Activated CD8-positive, alpha-beta T cell treated with anti-CD3 and anti-CD28 coated beads for 36 hours (primary cell): ENCODE measurements at regions not wholly inside any gene's neighbourhood (a gene's known extent, or its start where the extent isn't known, plus 50 kb on each side); places are given as distances from the start of the nearest gene placed in this dataset.

ENCODE experiments used
- ATAC-seq: fragments of 200-7000 bp; cut with Tn5 transposase; one replicate; pipeline ENCODE4 v1.10.0; 2021; ENCODE audit warnings: mild to moderate bottlenecking, moderate library complexity
- CTCF ChIA-PET: fragments of 350-600 bp; sonication (Branson Sonifier 250); formaldehyde crosslinking; loops from one replicate; lab custom pipeline; 2021; ENCODE audit warnings: antibody characterized with exemption; lab: Charles Lee
- POLR2A ChIA-PET: fragments of 350-600 bp; sonication (Branson Sonifier 250); formaldehyde crosslinking; loops from one replicate; lab custom pipeline; 2021; ENCODE audit warnings: antibody characterized with exemption; lab: Charles Lee
- DNase-seq: peaks from one replicate; pipeline ENCODE4 v3.0.0-alpha.2; 2020
- H3K27ac Mint-ChIP-seq: one replicate; pipeline ENCODE4 v1.8.0; 2021; ENCODE audit warnings: mild to moderate bottlenecking, mixed read lengths
- H3K27me3 Mint-ChIP-seq: one replicate; pipeline ENCODE4 v1.8.0; 2021; ENCODE audit warnings: mixed read lengths
- H3K36me3 Mint-ChIP-seq: one replicate; pipeline ENCODE4 v1.8.0; 2021; ENCODE audit warnings: low read depth, mixed read lengths
- H3K4me1 Mint-ChIP-seq: one replicate; pipeline ENCODE4 v1.8.0; 2021; ENCODE audit warnings: low read depth, mixed read lengths
- H3K4me3 Mint-ChIP-seq: one replicate; pipeline ENCODE4 v1.8.0; 2021; ENCODE audit warnings: mild to moderate bottlenecking, moderate library complexity, mixed read lengths
- H3K9me3 Mint-ChIP-seq: one replicate; pipeline ENCODE4 v1.8.0; 2021; ENCODE audit warnings: mixed read lengths
- intact Hi-C: fragments of 100-400 bp; cut with micrococcal nuclease; formaldehyde crosslinking; loops from one replicate; pipeline ENCODE4 v1.10.0; 2022
- TF ChIP-seq, protein P1 (sequence below): fragments of 200-600 bp; IDR thresholded peaks from one replicate; pipeline ENCODE4 v1.8.0; 2022; ENCODE audit warnings: antibody characterized with exemption, mild to moderate bottlenecking

DNA sequence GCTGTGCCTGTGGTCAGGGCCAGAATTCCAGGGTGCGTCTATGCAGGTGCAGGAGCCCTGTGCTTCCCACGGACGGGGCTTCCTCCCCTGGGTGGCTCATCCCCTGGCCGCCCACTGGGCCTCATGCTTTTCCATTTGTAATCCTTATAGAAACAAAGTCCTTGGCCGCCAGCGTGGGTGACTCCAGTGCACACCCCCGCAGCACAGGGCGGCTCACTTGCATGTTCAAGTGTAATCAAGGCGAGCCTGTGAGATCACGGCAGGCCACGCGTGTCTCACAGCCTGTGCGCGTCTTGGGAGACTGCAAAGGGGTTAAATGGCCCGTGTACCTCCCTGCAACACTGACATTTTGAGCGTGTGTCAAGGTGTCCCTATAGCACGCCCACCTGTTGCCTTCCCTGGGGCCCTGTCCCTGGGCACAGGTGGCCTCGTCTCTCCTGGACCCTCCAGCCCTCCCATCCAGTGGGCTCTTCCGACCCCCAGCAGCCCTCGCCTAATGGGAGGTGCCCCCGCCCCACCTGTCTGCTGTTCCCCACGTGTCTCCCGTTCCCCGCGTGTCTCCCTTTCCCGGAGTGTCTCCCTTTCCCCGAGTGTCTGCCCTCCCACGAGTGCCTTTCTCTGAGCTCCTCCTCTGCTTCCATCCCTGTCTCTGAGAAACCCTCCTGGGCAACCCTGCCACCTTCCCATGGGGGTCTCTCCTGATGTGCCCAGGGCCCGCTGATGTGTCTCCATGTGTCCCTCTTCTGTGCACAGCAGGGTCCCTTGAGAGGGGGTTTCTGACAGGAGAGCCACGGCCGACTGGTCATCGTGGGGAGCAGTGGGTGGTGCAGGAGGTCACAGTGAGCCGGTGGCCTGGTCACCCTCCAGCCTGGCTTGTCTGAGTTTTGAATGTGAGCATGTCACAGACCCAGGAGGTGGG, 1215.3 kb downstream of the BRD1 start:
- Mint-ChIP-seq H3K4me1 (no peaks in the 10 kb centered on the region), H3K27ac (no peak overlapping the region), H3K36me3 (no peaks in the 10 kb centered on the region), H3K4me3 (no peak overlapping the region), H3K9me3 (peaks cover 7% of the 10 kb centered on the region), H3K27me3 (no peaks in the 10 kb centered on the region)
- ATAC-seq (no peak), DNase-seq (no peak)
- TF ChIP-seq, protein P1, sequence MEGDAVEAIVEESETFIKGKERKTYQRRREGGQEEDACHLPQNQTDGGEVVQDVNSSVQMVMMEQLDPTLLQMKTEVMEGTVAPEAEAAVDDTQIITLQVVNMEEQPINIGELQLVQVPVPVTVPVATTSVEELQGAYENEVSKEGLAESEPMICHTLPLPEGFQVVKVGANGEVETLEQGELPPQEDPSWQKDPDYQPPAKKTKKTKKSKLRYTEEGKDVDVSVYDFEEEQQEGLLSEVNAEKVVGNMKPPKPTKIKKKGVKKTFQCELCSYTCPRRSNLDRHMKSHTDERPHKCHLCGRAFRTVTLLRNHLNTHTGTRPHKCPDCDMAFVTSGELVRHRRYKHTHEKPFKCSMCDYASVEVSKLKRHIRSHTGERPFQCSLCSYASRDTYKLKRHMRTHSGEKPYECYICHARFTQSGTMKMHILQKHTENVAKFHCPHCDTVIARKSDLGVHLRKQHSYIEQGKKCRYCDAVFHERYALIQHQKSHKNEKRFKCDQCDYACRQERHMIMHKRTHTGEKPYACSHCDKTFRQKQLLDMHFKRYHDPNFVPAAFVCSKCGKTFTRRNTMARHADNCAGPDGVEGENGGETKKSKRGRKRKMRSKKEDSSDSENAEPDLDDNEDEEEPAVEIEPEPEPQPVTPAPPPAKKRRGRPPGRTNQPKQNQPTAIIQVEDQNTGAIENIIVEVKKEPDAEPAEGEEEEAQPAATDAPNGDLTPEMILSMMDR, result no peak
- POLR2A ChIA-PET, result no interaction called here
- CTCF ChIA-PET, result no interaction called here
- intact Hi-C loops, result no loop called here

DNA sequence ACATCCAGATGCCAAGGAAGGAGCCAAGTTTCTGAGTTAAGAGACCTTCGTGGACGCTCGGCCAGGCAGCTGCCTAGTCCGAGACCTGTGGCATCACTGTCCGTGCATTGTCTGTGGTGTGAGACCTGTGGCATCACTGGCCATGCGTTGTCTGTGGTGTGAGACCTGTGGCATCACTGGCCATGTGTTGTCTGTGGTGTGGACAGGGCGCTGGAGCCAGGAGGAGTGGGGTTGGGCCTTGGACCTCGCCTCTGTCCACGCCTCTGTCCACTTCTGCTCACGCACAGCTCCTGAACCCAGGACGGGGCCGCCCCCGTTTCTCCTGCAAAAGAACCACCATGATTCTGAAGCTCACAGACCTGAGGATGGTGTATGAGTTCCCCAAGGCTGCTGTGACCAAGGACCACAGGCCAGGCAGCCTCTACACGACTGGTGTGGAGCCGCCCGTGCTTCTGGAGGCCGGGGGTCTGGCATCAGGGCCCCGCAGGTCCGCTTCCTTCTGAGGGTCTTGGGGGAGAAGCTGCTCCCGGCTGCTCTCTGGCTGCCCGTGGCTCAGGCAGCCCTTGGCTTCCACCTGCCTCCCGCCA, 1218.3 kb downstream of the BRD1 start:
- Mint-ChIP-seq H3K27ac (no peak overlapping the region), H3K36me3 (no peaks in the 10 kb centered on the region), H3K4me1 (no peaks in the 10 kb centered on the region), H3K9me3 (peaks cover 13% of the 10 kb centered on the region), H3K27me3 (no peaks in the 10 kb centered on the region), H3K4me3 (no peak overlapping the region)
- ChIA-PET CTCF (no interaction called here), POLR2A (no interaction called here)
- DNase-seq (no peak), ATAC-seq (no peak)
- TF ChIP-seq, protein P1, result no peak
- intact Hi-C loops, result no loop called here

DNA sequence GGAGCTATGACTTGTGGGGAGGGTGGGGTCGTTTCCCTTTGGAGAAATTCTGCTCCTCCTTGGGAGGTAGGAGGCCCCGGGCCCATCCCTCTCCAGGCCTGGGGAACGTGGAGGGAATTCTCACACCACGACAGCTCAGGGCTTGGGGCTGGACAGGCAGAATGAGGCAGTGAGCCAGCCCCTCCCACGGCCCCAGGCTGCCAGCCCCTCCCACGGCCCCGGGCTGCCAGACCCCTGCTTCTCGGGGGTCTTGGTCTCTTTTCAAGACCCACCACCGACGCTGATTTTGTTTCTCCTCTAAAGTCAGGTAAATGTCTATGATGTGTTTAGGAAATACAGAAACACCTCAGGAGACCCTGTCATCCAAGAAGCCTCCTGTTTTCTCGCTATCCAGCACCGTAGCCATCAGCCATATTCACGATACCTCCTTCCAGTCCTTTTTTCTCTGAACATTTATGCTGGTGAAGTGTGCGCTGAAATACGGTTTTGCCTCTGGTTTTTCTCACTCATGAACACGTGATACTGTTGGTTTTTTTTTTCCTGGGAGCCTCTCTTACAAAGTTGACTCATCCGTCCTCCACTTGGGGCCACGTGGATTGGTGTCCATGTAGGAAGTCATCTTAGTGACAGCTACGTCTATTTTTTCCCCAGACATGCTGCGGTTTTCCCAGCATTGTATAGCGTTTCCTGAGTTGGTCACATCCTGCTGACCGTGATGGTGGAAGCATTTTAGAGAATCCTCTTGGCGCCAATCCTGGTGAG, 1219.6 kb downstream of the BRD1 start:
- ChIA-PET CTCF (no interaction called here), POLR2A (no interaction called here)
- TF ChIP-seq, protein P1, result no peak
- no peaks in the 10 kb centered on the region for H3K27me3 Mint-ChIP-seq
- no peaks in the 10 kb centered on the region for H3K4me1 Mint-ChIP-seq
- no peak overlapping the region for H3K4me3 Mint-ChIP-seq
- no peaks in the 10 kb centered on the region for H3K36me3 Mint-ChIP-seq
- DNase-seq (no peak), ATAC-seq (no peak)
- H3K27ac Mint-ChIP-seq, result no peak overlapping the region
- intact Hi-C loops, result no loop called here
- peaks cover 13% of the 10 kb centered on the region for H3K9me3 Mint-ChIP-seq

DNA sequence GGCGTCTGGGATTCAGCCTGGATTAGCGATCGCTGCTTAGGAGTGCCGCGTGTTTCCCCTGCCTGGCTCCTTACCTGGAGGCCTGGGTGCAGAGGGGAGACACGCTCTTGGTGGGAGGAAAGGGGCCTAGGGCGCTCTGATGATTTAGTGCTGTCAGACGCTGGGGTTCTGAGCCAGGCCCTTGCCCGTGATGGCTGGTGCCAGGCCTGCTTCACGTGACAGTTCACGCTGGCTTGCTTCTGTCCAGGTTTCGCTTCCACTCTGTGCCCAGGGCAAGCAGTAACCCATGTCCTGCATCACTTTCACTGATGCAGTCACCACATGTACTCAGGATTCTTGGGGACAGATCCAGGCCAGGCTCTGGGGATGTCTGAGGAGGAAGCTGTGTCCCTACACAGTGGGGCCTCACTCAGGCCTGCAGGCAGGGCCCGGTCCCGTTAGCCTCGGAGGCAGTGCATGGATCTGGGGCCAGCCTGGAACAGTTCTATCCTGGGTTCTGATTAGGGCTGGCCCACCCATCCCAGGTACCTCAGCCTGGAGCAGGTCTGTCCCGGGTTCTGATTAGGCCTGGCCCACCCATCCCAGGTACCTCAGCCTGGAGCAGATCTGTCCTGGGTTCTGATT, 1220.9 kb downstream of the BRD1 start:
- POLR2A ChIA-PET, result no interaction called here
- H3K36me3 Mint-ChIP-seq, result no peaks in the 10 kb centered on the region

More for the DNA sequence above, 1220.9 kb downstream of the BRD1 start:
- H3K4me3 Mint-ChIP-seq, result no peak overlapping the region
- DNase-seq (no peak), ATAC-seq (no peak)
- CTCF ChIA-PET, result no interaction called here
- no peaks in the 10 kb centered on the region for H3K27me3 Mint-ChIP-seq
- no peaks in the 10 kb centered on the region for H3K4me1 Mint-ChIP-seq
- intact Hi-C loops, result no loop called here
- H3K27ac Mint-ChIP-seq, result no peak overlapping the region
- TF ChIP-seq, protein P1, result no peak
- peaks cover 13% of the 10 kb centered on the region for H3K9me3 Mint-ChIP-seq
